ENCODE measurements at regions not wholly inside any gene's neighbourhood (a gene's known extent, or its start where the extent isn't known, plus 50 kb on each side); places are given as distances from the start of the nearest gene placed in this dataset.

GRCh38 chrX:69097451-69098236 lies 67.6 kb downstream of the PJA1 start:
- no peak overlapping the region for H3K4me3 ChIP-seq (ENCODE audit: low read depth, low read length)
- no peak for TF ChIP-seq CTCF (IDR thresholded peaks at IDR 0.05; ENCODE audit: insufficient read depth, low read length, poor library complexity, severe bottlenecking)
- no peak for DNase-seq (ENCODE audit: low read depth)
- H3K27me3 ChIP-seq (ENCODE audit: control insufficient read depth, insufficient read depth, low read length), result no peaks in the 10 kb centered on the region
- H3K36me3 ChIP-seq (ENCODE audit: control insufficient read depth, insufficient read depth, low read length), result no peaks in the 10 kb centered on the region

- Histone ChIP-seq H3K27me3 (ENCODE audit: control insufficient read depth, insufficient read depth, low read length) (no peaks in the 10 kb centered on the region), H3K4me3 (ENCODE audit: low read depth, low read length) (no peak overlapping the region), H3K36me3 (ENCODE audit: control insufficient read depth, insufficient read depth, low read length) (no peaks in the 10 kb centered on the region)
- no peak for DNase-seq (ENCODE audit: low read depth)
- TF ChIP-seq CTCF (IDR thresholded peaks at IDR 0.05; ENCODE audit: insufficient read depth, low read length, poor library complexity, severe bottlenecking), result no peak
These were observed 68.3 kb downstream of the PJA1 start for GRCh38 chrX:69096963-69097362.

- Histone ChIP-seq H3K4me3 (ENCODE audit: low read depth, low read length) (no peak overlapping the region), H3K27me3 (ENCODE audit: control insufficient read depth, insufficient read depth, low read length) (no peaks in the 10 kb centered on the region), H3K36me3 (ENCODE audit: control insufficient read depth, insufficient read depth, low read length) (no peaks in the 10 kb centered on the region)
- no peak for TF ChIP-seq CTCF (IDR thresholded peaks at IDR 0.05; ENCODE audit: insufficient read depth, low read length, poor library complexity, severe bottlenecking)
- DNase-seq (ENCODE audit: low read depth), result no peak
These were observed 70.1 kb downstream of the PJA1 start for GRCh38 chrX:69094977-69095669.

- Histone ChIP-seq H3K27me3 (ENCODE audit: control insufficient read depth, insufficient read depth, low read length) (no peaks in the 10 kb centered on the region), H3K36me3 (ENCODE audit: control insufficient read depth, insufficient read depth, low read length) (no peaks in the 10 kb centered on the region), H3K4me3 (ENCODE audit: low read depth, low read length) (no peak overlapping the region)
- DNase-seq (ENCODE audit: low read depth), result no peak
- TF ChIP-seq CTCF (IDR thresholded peaks at IDR 0.05; ENCODE audit: insufficient read depth, low read length, poor library complexity, severe bottlenecking), result peak; percentile 45
These were observed 71.0 kb downstream of the PJA1 start for GRCh38 chrX:69093960-69094871.

- no peaks in the 10 kb centered on the region for H3K27me3 ChIP-seq (ENCODE audit: control insufficient read depth, insufficient read depth, low read length)
- no peaks in the 10 kb centered on the region for H3K36me3 ChIP-seq (ENCODE audit: control insufficient read depth, insufficient read depth, low read length)
- no peak overlapping the region for H3K4me3 ChIP-seq (ENCODE audit: low read depth, low read length)
- DNase-seq (ENCODE audit: low read depth), result no peak
- TF ChIP-seq CTCF (IDR thresholded peaks at IDR 0.05; ENCODE audit: insufficient read depth, low read length, poor library complexity, severe bottlenecking), result no peak
These were observed 75.2 kb downstream of the PJA1 start for GRCh38 chrX:69090022-69090421.
